ENCODE measurements at regions not wholly inside any gene's neighbourhood (a gene's known extent, or its start where the extent isn't known, plus 50 kb on each side); places are given as distances from the start of the nearest gene placed in this dataset.

- TF ChIP-seq CTCF (IDR thresholded peaks at IDR 0.05 in 2 of 3, conservative IDR thresholded peaks at IDR 0.05 in 1 of 3; ENCODE audit: borderline replicate concordance in 1 of 3, insufficient read depth in 1 of 3, low read depth in 2 of 3, low read length in 2 of 3): no peak
- no peak for TF ChIP-seq POLR2A (IDR thresholded peaks at IDR 0.05; ENCODE audit: borderline replicate concordance, extremely low read depth, insufficient read depth, insufficient read length)
- TF ChIP-seq YY1 (IDR thresholded peaks at IDR 0.05; ENCODE audit: extremely low read depth, insufficient replicate concordance, low read depth, low read length): no peak
- TF ChIP-seq, protein P1, sequence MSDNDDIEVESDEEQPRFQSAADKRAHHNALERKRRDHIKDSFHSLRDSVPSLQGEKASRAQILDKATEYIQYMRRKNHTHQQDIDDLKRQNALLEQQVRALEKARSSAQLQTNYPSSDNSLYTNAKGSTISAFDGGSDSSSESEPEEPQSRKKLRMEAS (IDR thresholded peaks at IDR 0.05): no peak
- no peak for TF ChIP-seq POLR2AphosphoS5 (IDR thresholded peaks at IDR 0.05; ENCODE audit: low read depth, low read length)
- TF ChIP-seq ZNF274 (IDR thresholded peaks at IDR 0.05; ENCODE audit: low read depth, low read length): no peak
- no peak for TF ChIP-seq CEBPB (IDR thresholded peaks at IDR 0.05; ENCODE audit: low read depth)
- no peak for TF ChIP-seq SRF (IDR thresholded peaks at IDR 0.05; ENCODE audit: low read depth)
- no peak for TF ChIP-seq REST (IDR thresholded peaks at IDR 0.05; ENCODE audit: low read depth)
- TF ChIP-seq EZH2phosphoT487 (IDR thresholded peaks at IDR 0.05; ENCODE audit: borderline replicate concordance): no peak
- no peak for TF ChIP-seq ZFX (IDR thresholded peaks at IDR 0.05)
- TF ChIP-seq RAD21 (IDR thresholded peaks at IDR 0.05; ENCODE audit: low read depth): no peak
Measured at GRCh38 chr1:5404412-5405203, 587.6 kb downstream of the NPHP4 start.

Data from HCT116 (cell line).